K562 (cell line): ENCODE measurements at regions not wholly inside any gene's neighbourhood (a gene's known extent, or its start where the extent isn't known, plus 50 kb on each side); places are given as distances from the start of the nearest gene placed in this dataset.

ENCODE experiments used
- ATAC-seq: fragments of 200-7000 bp; cut with Tn5 transposase; 3 replicates; pipeline ENCODE4 v1.9.1; 2020; ENCODE audit warnings: moderate library complexity
- BruUV-seq: library from RNA; stranded (reverse); fragments of 400-500 nt; replicated peaks from 2 replicates; lab custom pipeline; 2021; lab: Mats Ljungman, UMichigan
- CTCF ChIA-PET: fragments of 300-600 bp; formaldehyde crosslinking; extraction: SDS; loops from one replicate; lab custom pipeline; 2021; ENCODE audit warnings: low intra/inter-chr PET ratio; lab: Yijun Ruan, JAX
- POLR2A ChIA-PET: fragments of 300-600, 350-650 bp; sonication (Branson Sonifier 250); formaldehyde crosslinking; extraction: SDS; loops from one replicate; lab custom pipeline; 2021; ENCODE audit warnings: antibody characterized with exemption, inconsistent platforms; lab: Yijun Ruan, JAX
- DNase-seq, 4 experiments: peaks; one replicate each; pipeline versions ENCODE4 v3.0.0 to v3.0.0-alpha.2; 2011 to 2018; ENCODE audit warnings: low spot score in 3 of 4, mixed read lengths in 3 of 4; ENCODE audit errors: extremely low read depth in 1 of 4
- FAIRE-seq: peaks from 2 replicates; lab custom pipeline; 2011; peaks lifted over from hg19 to GRCh38; lab: Jason Lieb, UNC
- H2AFZ ChIP-seq: 2 replicates; pipeline ENCODE4 v1.6.0; 2011; ENCODE audit warnings: low read depth, low read length, control low read depth, inconsistent platforms
- H3K27ac ChIP-seq: fragments of 200-600 bp; 3 replicates; pipeline ENCODE4 v1.8.0; 2011; ENCODE audit warnings: low read depth, mild to moderate bottlenecking, control low read depth, inconsistent platforms, low read length, moderate library complexity, mixed read lengths; ENCODE audit errors: extremely low read depth
- H3K27me3 ChIP-seq, 2 experiments: fragments of 300-600 bp in 1 of 2; 2 replicates in 1 of 2; 3 replicates in 1 of 2; pipeline versions ENCODE4 v1.6.0 to v1.8.0; 2011; ENCODE audit warnings: inconsistent platforms in 2 of 2, low read length in 2 of 2, mild to moderate bottlenecking in 1 of 2, mixed read lengths in 1 of 2, moderate library complexity in 1 of 2; ENCODE audit not compliant: control insufficient read depth in 2 of 2, insufficient read depth in 2 of 2
- H3K36me3 ChIP-seq: fragments of 300-600 bp; 3 replicates; pipeline ENCODE4 v1.8.0; 2011; ENCODE audit warnings: mild to moderate bottlenecking, low read length, inconsistent platforms; ENCODE audit not compliant: control insufficient read depth, insufficient read depth
- H3K4me1 ChIP-seq, 2 experiments: fragments of 200-600 bp in 1 of 2; replicated peaks in 1 of 2; 2 replicates in 1 of 2; 3 replicates in 1 of 2; pipeline versions ENCODE4 v1.5.1 to v1.8.0; 2011; ENCODE audit warnings: inconsistent platforms in 2 of 2, low read length in 2 of 2, mild to moderate bottlenecking in 1 of 2, mixed read lengths in 1 of 2, moderate library complexity in 1 of 2; ENCODE audit not compliant: control insufficient read depth in 2 of 2, insufficient read depth in 2 of 2
- H3K4me2 ChIP-seq: 2 replicates; pipeline ENCODE4 v1.6.1; 2011; ENCODE audit warnings: low read length, control low read depth, inconsistent platforms, mixed read lengths; ENCODE audit not compliant: insufficient read depth
- H3K4me3 ChIP-seq: fragments of 200-600 bp; sonication (generic), shearing (Covaris generic); 2 replicates; pipeline ENCODE4 v1.5.1; 2016; ENCODE audit warnings: control low read depth, inconsistent platforms
- H3K79me2 ChIP-seq: fragments of 200-600 bp; 3 replicates; pipeline ENCODE4 v1.8.0; 2011; ENCODE audit warnings: low read length, inconsistent platforms; ENCODE audit not compliant: control insufficient read depth, insufficient read depth
- H3K9ac ChIP-seq, 2 experiments: 2 replicates each; pipeline versions ENCODE4 v1.6.0 to v1.6.1; 2011; ENCODE audit warnings: low read depth in 2 of 2, low read length in 2 of 2, control low read depth in 1 of 2, inconsistent platforms in 1 of 2, mild to moderate bottlenecking in 1 of 2, mixed read lengths in 1 of 2; ENCODE audit not compliant: insufficient read depth in 1 of 2
- H3K9me1 ChIP-seq: one replicate; pipeline ENCODE4 v1.6.0; 2011; ENCODE audit warnings: inconsistent platforms, mild to moderate bottlenecking, low read length, moderate library complexity; ENCODE audit not compliant: control insufficient read depth, insufficient read depth
- H3K9me3 ChIP-seq: replicated peaks from 2 replicates; pipeline ENCODE4 v1.5.1; 2011; ENCODE audit warnings: low read depth, low read length, inconsistent platforms; ENCODE audit not compliant: control insufficient read depth, insufficient read depth
- H4K20me1 ChIP-seq: replicated peaks from 2 replicates; pipeline ENCODE4 v1.6.1; 2011; ENCODE audit warnings: low read length, inconsistent platforms, mixed read lengths; ENCODE audit not compliant: control insufficient read depth, insufficient read depth
- CREB3L1 ChIP-seq: fragments of 450-650 bp; IDR thresholded peaks from 2 replicates; pipeline ENCODE4 v1.6.1; 2014; ENCODE audit warnings: low read depth, mild to moderate bottlenecking, moderate library complexity, borderline replicate concordance
- KAT7 ChIP-seq: sonication (generic); formaldehyde crosslinking; IDR thresholded peaks from 2 replicates; pipeline ENCODE4 v1.8.0; 2022; ENCODE audit warnings: missing genetic modification reagents, mild to moderate bottlenecking, borderline replicate concordance
- KLF16 ChIP-seq: IDR thresholded peaks from 2 replicates; pipeline ENCODE4 v1.6.1; 2016; ENCODE audit warnings: antibody characterized with exemption
- LCOR ChIP-seq: sonication (generic); formaldehyde crosslinking; IDR thresholded peaks from 2 replicates; pipeline ENCODE4 v1.8.0; 2022; ENCODE audit warnings: mild to moderate bottlenecking, missing genetic modification reagents
- MTA3 ChIP-seq: fragments of 450-650 bp; formaldehyde crosslinking; IDR thresholded peaks from 2 replicates; pipeline ENCODE4 v1.6.1; 2017; ENCODE audit warnings: mild to moderate bottlenecking, borderline replicate concordance
- PBX2 ChIP-seq, 2 experiments: IDR thresholded peaks in 1 of 2; conservative IDR thresholded peaks in 1 of 2; 2 replicates each; pipeline ENCODE4 v1.6.1; 2016; ENCODE audit warnings: low read depth in 2 of 2, mild to moderate bottlenecking in 1 of 2, missing compliant biosample characterization in 1 of 2, missing genetic modification characterization in 1 of 2, moderate library complexity in 1 of 2
- SNIP1 ChIP-seq: fragments of 450-650 bp; IDR thresholded peaks from 2 replicates; pipeline ENCODE4 v1.7.1; 2017; ENCODE audit warnings: low read depth, mild to moderate bottlenecking
- SOX6 ChIP-seq: fragments of 450-650 bp; IDR thresholded peaks from 2 replicates; pipeline ENCODE4 v1.6.1; 2014; ENCODE audit warnings: mild to moderate bottlenecking
- TAF7 ChIP-seq: fragments of 450-650 bp; IDR thresholded peaks from 2 replicates; pipeline ENCODE4 v1.6.1; 2016; ENCODE audit warnings: missing genetic modification characterization, missing compliant biosample characterization
- YY1 ChIP-seq, 3 experiments: IDR thresholded peaks; 2 replicates each; pipeline ENCODE4 v1.6.1; 2011; ENCODE audit warnings: low read length in 2 of 3, mild to moderate bottlenecking in 2 of 3, moderate library complexity in 2 of 3, borderline replicate concordance in 1 of 3, control low read depth in 1 of 3, low read depth in 1 of 3; ENCODE audit not compliant: insufficient read depth in 3 of 3, insufficient replicate concordance in 2 of 3, control insufficient read depth in 1 of 3, insufficient read length in 1 of 3; ENCODE audit errors: extremely low read depth in 1 of 3
- ZNF146 ChIP-seq: IDR thresholded peaks from one replicate; pipeline ENCODE4 v1.6.1; 2018; ENCODE audit warnings: missing compliant biosample characterization; ENCODE audit not compliant: unreplicated experiment
- WGBS: fragments of 100-300 bp; shearing (Covaris generic); methylation state at CpG from one replicate; pipeline ENCODE4 v1.1.6; 2016; ENCODE audit warnings: low coverage, mixed read lengths; ENCODE audit not compliant: insufficient coverage; ENCODE audit errors: missing lambda C conversion rate; 5-methylcytosine and 5-hydroxymethylcytosine counted together
- in situ Hi-C: fragments of 300-500 bp; cut with MboI; formaldehyde crosslinking; loops from 4 replicates; pipeline ENCODE4 v1.15.0; 2018; ENCODE audit warnings: inconsistent platforms, mixed read lengths
- intact Hi-C: fragments of 100-400 bp; cut with micrococcal nuclease; formaldehyde crosslinking; loops from 2 replicates; pipeline ENCODE4 v1.14.2; 2022

GRCh38 chr5:92979716-92980115 is 601.3 kb downstream of the NR2F1-AS1 start:
- CTCF ChIA-PET: no interaction called here
- FAIRE-seq: no peak
- Histone ChIP-seq H3K4me2 (no peak overlapping the region), H3K27me3 (no peaks in the 10 kb centered on the region), H3K27ac (no peak overlapping the region), H3K9ac (no peak overlapping the region), H4K20me1 (no peaks in the 10 kb centered on the region), H2AFZ (no peak overlapping the region), H3K4me3 (no peak overlapping the region), H3K36me3 (no peaks in the 10 kb centered on the region), H3K79me2 (no peaks in the 10 kb centered on the region), H3K4me1 (no peaks in the 10 kb centered on the region), H3K9me1 (no peaks in the 10 kb centered on the region), H3K9me3 (0 out of 2 replicates have a peak, but pooled peaks cover 2% of the 10 kb centered on the region)
- ATAC-seq: no peak
- intact Hi-C loops: no loop called here
- DNase-seq: no peak
- 0% methylated on average over 1 of the region's 1 CpG for WGBS
- TF ChIP-seq CREB3L1: no peak
- BruUV-seq: no TSS peak
- in situ Hi-C loops: no loop called here
- POLR2A ChIA-PET: no interaction called here

- ATAC-seq (no peak), FAIRE-seq (no peak), DNase-seq (no peak)
- no peaks in the 10 kb centered on the region for H4K20me1 ChIP-seq
- H3K27me3 ChIP-seq: no peaks in the 10 kb centered on the region
- ChIA-PET CTCF (no interaction called here), POLR2A (no interaction called here)
- H3K36me3 ChIP-seq: no peaks in the 10 kb centered on the region
- H3K79me2 ChIP-seq: no peaks in the 10 kb centered on the region
- H3K9ac ChIP-seq: no peak overlapping the region
- H3K9me1 ChIP-seq: no peaks in the 10 kb centered on the region
- in situ Hi-C loops (no loop called here), intact Hi-C loops (no loop called here)
- H3K9me3 ChIP-seq: 0 out of 2 replicates have a peak, but pooled peaks cover 2% of the 10 kb centered on the region
- BruUV-seq: no TSS peak
- 0% methylated on average over 3 of the region's 3 CpGs for WGBS
- no peak overlapping the region for H3K4me3 ChIP-seq
- H3K4me1 ChIP-seq: no peaks in the 10 kb centered on the region
- no peak overlapping the region for H3K4me2 ChIP-seq
- no peak overlapping the region for H3K27ac ChIP-seq
- no peak overlapping the region for H2AFZ ChIP-seq
- TF ChIP-seq ZNF146 (CRISPR knock-in tag): no peak
- TF ChIP-seq SOX6: no peak
- no peak for TF ChIP-seq TAF7
- no peak for TF ChIP-seq PBX2 (CRISPR knock-in tag; IDR thresholded peaks at IDR 0.05; ENCODE audit: low read depth)
- TF ChIP-seq PBX2 (tag; conservative IDR thresholded peaks at IDR 0.05; ENCODE audit: low read depth): no peak
- TF ChIP-seq MTA3: no peak
- TF ChIP-seq KAT7: no peak
- no peak for TF ChIP-seq SNIP1
- TF ChIP-seq LCOR: no peak
- no peak for TF ChIP-seq YY1 (IDR thresholded peaks at IDR 0.05; ENCODE audit: borderline replicate concordance in 1 of 3, control insufficient read depth in 1 of 3, extremely low read depth in 1 of 3, insufficient read depth in 3 of 3, insufficient read length in 1 of 3, insufficient replicate concordance in 2 of 3, low read depth in 1 of 3, low read length in 2 of 3)
- TF ChIP-seq KLF16: no peak
Observed at GRCh38 chr5:92977846-92978540, 603.0 kb downstream of the NR2F1-AS1 start.
